PC-3 (cell line): ENCODE measurements at regions not wholly inside any gene's neighbourhood (a gene's known extent, or its start where the extent isn't known, plus 50 kb on each side); places are given as distances from the start of the nearest gene placed in this dataset.

Source experiments
- ATAC-seq: fragments of 200-7000 bp; cut with Tn5 transposase; 2 replicates; pipeline ENCODE4 v1.9.1; 2020; ENCODE audit warnings: mild to moderate bottlenecking, moderate library complexity
- BruUV-seq: library from RNA; stranded (reverse); fragments of 400-500 nt; replicated peaks from 2 replicates; lab custom pipeline; 2021; lab: Mats Ljungman, UMichigan
- CTCF ChIA-PET: fragments of 300-600 bp; sonication (Branson Sonifier 250); formaldehyde crosslinking; loops from one replicate; lab custom pipeline; 2022; ENCODE audit warnings: antibody characterized with exemption; lab: Charles Lee
- POLR2A ChIA-PET: fragments of 300-600 bp; sonication (Branson Sonifier 250); formaldehyde crosslinking; loops from one replicate; lab custom pipeline; 2022; ENCODE audit warnings: antibody characterized with exemption; ENCODE audit not compliant: unreplicated experiment; lab: Charles Lee
- DNase-seq: peaks from one replicate; pipeline ENCODE4 v3.0.0-alpha.2; 2015
- H2AFZ ChIP-seq: fragments of 300-600 bp; sonication (generic); 2 replicates; pipeline ENCODE4 v1.6.0; 2016; ENCODE audit warnings: antibody characterized with exemption, low read length
- H3F3A ChIP-seq: fragments of 300-600 bp; sonication (generic); one replicate; pipeline ENCODE4 v1.6.0; 2017; ENCODE audit warnings: antibody characterized with exemption, low read length, control low read depth, mild to moderate bottlenecking; ENCODE audit not compliant: unreplicated experiment
- H3K27ac ChIP-seq: fragments of 300-600 bp; sonication (generic); 2 replicates; pipeline ENCODE4 v1.5.1; 2016; ENCODE audit warnings: mild to moderate bottlenecking, low read length
- H3K27me3 ChIP-seq: fragments of 300-600 bp; sonication (generic); 2 replicates; pipeline ENCODE4 v1.6.1; 2016; ENCODE audit warnings: low read length, mixed read lengths
- H3K36me3 ChIP-seq: fragments of 300-600 bp; sonication (generic); 2 replicates; pipeline ENCODE4 v1.6.1; 2016; ENCODE audit warnings: low read depth, mixed run types, low read length, mixed read lengths
- H3K4me1 ChIP-seq: fragments of 300-600 bp; sonication (generic); 2 replicates; pipeline ENCODE4 v1.5.1; 2016; ENCODE audit warnings: low read length; ENCODE audit not compliant: insufficient read depth
- H3K4me2 ChIP-seq: fragments of 300-600 bp; sonication (generic); 2 replicates; pipeline ENCODE4 v1.6.0; 2016; ENCODE audit warnings: low read length
- H3K4me3 ChIP-seq: fragments of 300-600 bp; sonication (generic); 2 replicates; pipeline ENCODE4 v1.5.1; 2016; ENCODE audit warnings: mild to moderate bottlenecking, low read length, mixed read lengths
- H3K79me2 ChIP-seq: fragments of 300-600 bp; sonication (generic); 2 replicates; pipeline ENCODE4 v1.6.1; 2017; ENCODE audit warnings: low read length, mixed read lengths
- H3K9ac ChIP-seq: fragments of 300-600 bp; sonication (generic); 2 replicates; pipeline ENCODE4 v1.6.0; 2016; ENCODE audit warnings: mild to moderate bottlenecking, low read length
- H3K9me2 ChIP-seq: fragments of 300-600 bp; sonication (generic); replicated peaks from 2 replicates; pipeline ENCODE4 v1.6.1; 2016; ENCODE audit warnings: mixed run types, low read length, mixed read lengths
- H3K9me3 ChIP-seq: fragments of 300-600 bp; sonication (generic); 2 replicates; pipeline ENCODE4 v1.6.1; 2016; ENCODE audit warnings: low read length, mixed read lengths
- H4K20me1 ChIP-seq: fragments of 300-600 bp; sonication (generic); 2 replicates; pipeline ENCODE4 v1.6.1; 2016; ENCODE audit warnings: low read length, mixed read lengths
- EZH2 ChIP-seq: fragments of 300-600 bp; sonication (generic); IDR thresholded peaks from one replicate; pipeline ENCODE4 v1.6.1; 2017; ENCODE audit warnings: antibody characterized with exemption, mild to moderate bottlenecking, low read length; ENCODE audit not compliant: unreplicated experiment
- EZH2phosphoT487 ChIP-seq: fragments of 300-600 bp; sonication (generic); IDR thresholded peaks from 2 replicates; pipeline ENCODE4 v1.6.1; 2018; ENCODE audit warnings: mild to moderate bottlenecking, antibody characterized with exemption, low read length, borderline replicate concordance
- intact Hi-C: fragments of 100-400 bp; cut with micrococcal nuclease; formaldehyde crosslinking; loops from 2 replicates; pipeline ENCODE4 v1.9.0; 2023
- TF ChIP-seq, protein P1 (sequence below): fragments of 300-600 bp; sonication (generic); conservative IDR thresholded peaks from 2 replicates; pipeline ENCODE4 v1.5.1; 2017; ENCODE audit warnings: antibody characterized with exemption, low read depth, mild to moderate bottlenecking, low read length

DNA sequence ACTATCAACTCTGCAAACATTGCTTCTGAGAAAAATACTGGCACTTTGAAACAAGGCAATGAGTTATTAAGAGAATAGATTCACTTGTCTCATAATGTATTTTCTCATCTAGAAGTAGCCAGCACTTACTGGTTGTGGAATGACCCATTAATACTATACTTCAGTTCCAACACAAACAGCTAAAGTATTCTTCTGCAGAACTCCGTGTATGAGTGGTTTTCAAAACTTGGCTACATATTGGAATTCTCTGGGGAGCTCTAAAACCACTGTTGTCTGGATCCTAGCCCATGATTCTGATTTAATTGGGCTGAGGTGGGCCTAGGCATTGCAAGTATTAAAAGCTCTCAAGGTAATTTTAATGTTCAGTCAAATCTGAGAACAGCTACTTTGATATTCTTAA lies 1416.4 kb upstream of the RAG2 start:
- Histone ChIP-seq H3K36me3 (no peaks in the 10 kb centered on the region), H3K4me2 (no peak overlapping the region), H3K79me2 (no peaks in the 10 kb centered on the region), H4K20me1 (no peaks in the 10 kb centered on the region), H3K9me2 (no peaks in the 10 kb centered on the region), H3K4me3 (no peak overlapping the region), H3K27ac (no peak overlapping the region), H3K9ac (no peak overlapping the region), H3K27me3 (no peaks in the 10 kb centered on the region), H3K4me1 (peaks cover 7% of the 10 kb centered on the region), H3K9me3 (no peaks in the 10 kb centered on the region), H2AFZ (no peak overlapping the region), H3F3A (no peaks in the 10 kb centered on the region)
- no peak for DNase-seq
- CTCF ChIA-PET = no interaction called here
- TF ChIP-seq, protein P1, sequence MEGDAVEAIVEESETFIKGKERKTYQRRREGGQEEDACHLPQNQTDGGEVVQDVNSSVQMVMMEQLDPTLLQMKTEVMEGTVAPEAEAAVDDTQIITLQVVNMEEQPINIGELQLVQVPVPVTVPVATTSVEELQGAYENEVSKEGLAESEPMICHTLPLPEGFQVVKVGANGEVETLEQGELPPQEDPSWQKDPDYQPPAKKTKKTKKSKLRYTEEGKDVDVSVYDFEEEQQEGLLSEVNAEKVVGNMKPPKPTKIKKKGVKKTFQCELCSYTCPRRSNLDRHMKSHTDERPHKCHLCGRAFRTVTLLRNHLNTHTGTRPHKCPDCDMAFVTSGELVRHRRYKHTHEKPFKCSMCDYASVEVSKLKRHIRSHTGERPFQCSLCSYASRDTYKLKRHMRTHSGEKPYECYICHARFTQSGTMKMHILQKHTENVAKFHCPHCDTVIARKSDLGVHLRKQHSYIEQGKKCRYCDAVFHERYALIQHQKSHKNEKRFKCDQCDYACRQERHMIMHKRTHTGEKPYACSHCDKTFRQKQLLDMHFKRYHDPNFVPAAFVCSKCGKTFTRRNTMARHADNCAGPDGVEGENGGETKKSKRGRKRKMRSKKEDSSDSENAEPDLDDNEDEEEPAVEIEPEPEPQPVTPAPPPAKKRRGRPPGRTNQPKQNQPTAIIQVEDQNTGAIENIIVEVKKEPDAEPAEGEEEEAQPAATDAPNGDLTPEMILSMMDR = no peak
- no peak for TF ChIP-seq EZH2
- TF ChIP-seq EZH2phosphoT487 = no peak
- no peak for ATAC-seq
- POLR2A ChIA-PET = no interaction called here
- BruUV-seq = no TSS peak
- intact Hi-C loops = no loop called here

GRCh38 chr11:38013157-38013556 lies 1415.1 kb upstream of the RAG2 start:
- Histone ChIP-seq H3K4me1 (no peaks in the 10 kb centered on the region), H3K9me3 (no peaks in the 10 kb centered on the region), H3K9ac (no peak overlapping the region), H3K36me3 (no peaks in the 10 kb centered on the region), H3K27ac (no peak overlapping the region), H4K20me1 (no peaks in the 10 kb centered on the region), H3K27me3 (no peaks in the 10 kb centered on the region), H2AFZ (no peak overlapping the region), H3F3A (no peaks in the 10 kb centered on the region), H3K79me2 (no peaks in the 10 kb centered on the region), H3K4me3 (no peak overlapping the region), H3K4me2 (no peak overlapping the region), H3K9me2 (no peaks in the 10 kb centered on the region)
- ATAC-seq (no peak), DNase-seq (no peak)
- BruUV-seq = no TSS peak
- ChIA-PET POLR2A (no interaction called here), CTCF (no interaction called here)
- TF ChIP-seq, protein P1 = no peak
- no peak for TF ChIP-seq EZH2
- no peak for TF ChIP-seq EZH2phosphoT487
- intact Hi-C loops = no loop called here

- no peaks in the 10 kb centered on the region for H3K27me3 ChIP-seq
- no peak overlapping the region for H3K9ac ChIP-seq
- no peak overlapping the region for H3K27ac ChIP-seq
- H3K79me2 ChIP-seq = no peaks in the 10 kb centered on the region
- H3K4me1 ChIP-seq = no peaks in the 10 kb centered on the region
- H3K4me2 ChIP-seq = no peak overlapping the region
- H4K20me1 ChIP-seq = no peaks in the 10 kb centered on the region
- DNase-seq = no peak
- H3K9me3 ChIP-seq = no peaks in the 10 kb centered on the region
- no peak overlapping the region for H2AFZ ChIP-seq
- no peak for TF ChIP-seq EZH2phosphoT487
- no peak for TF ChIP-seq EZH2
- ChIA-PET CTCF (no interaction called here), POLR2A (no interaction called here)
- no peaks in the 10 kb centered on the region for H3K36me3 ChIP-seq
- no peak overlapping the region for H3K4me3 ChIP-seq
- no TSS peak for BruUV-seq
- H3F3A ChIP-seq = no peaks in the 10 kb centered on the region
- ATAC-seq = no peak
- H3K9me2 ChIP-seq = no peaks in the 10 kb centered on the region
- intact Hi-C loops = no loop called here
Measured at GRCh38 chr11:38011496-38011895, 1413.5 kb upstream of the RAG2 start.
